Upper lobe of right lung (tissue), 1 donor: ENCODE measurements at regions not wholly inside any gene's neighbourhood (a gene's known extent, or its start where the extent isn't known, plus 50 kb on each side); places are given as distances from the start of the nearest gene placed in this dataset.

Experiments used
- ATAC-seq: fragments of 200-7000 bp; cut with Tn5 transposase; one replicate; pipeline ENCODE4 v1.9.1; 2020; ENCODE audit warnings: mild to moderate bottlenecking, moderate library complexity
- DNase-seq: peaks from one replicate; pipeline ENCODE4 v3.0.0-alpha.2; 2020
- H3K27ac ChIP-seq: fragments of 200-600 bp; one replicate; pipeline ENCODE4 v1.8.0; 2022
- H3K27me3 ChIP-seq: fragments of 200-600 bp; one replicate; pipeline ENCODE4 v1.8.0; 2022; ENCODE audit warnings: mild to moderate bottlenecking
- H3K36me3 ChIP-seq: fragments of 200-600 bp; one replicate; pipeline ENCODE4 v1.8.0; 2022
- H3K4me1 ChIP-seq: fragments of 200-600 bp; one replicate; pipeline ENCODE4 v1.8.0; 2022
- H3K4me3 ChIP-seq: fragments of 200-600 bp; one replicate; pipeline ENCODE4 v1.8.0; 2022; ENCODE audit warnings: mild to moderate bottlenecking
- H3K9me3 ChIP-seq: fragments of 200-600 bp; one replicate; pipeline ENCODE4 v1.8.0; 2022
- CTCF ChIP-seq: fragments of 200-600 bp; IDR thresholded peaks from one replicate; pipeline ENCODE4 v1.8.0; 2022; ENCODE audit warnings: antibody characterized with exemption
- intact Hi-C: fragments of 100-400 bp; cut with DNase I; formaldehyde crosslinking; loops from one replicate; pipeline ENCODE4 v1.11.0; 2022
- donor health status: DM: no; HTN: yes; CAD: no; lungs with severe emphysema.

GRCh38 chr21:21624674-21625073 is 626.5 kb downstream of the NCAM2 start:
- no peaks in the 10 kb centered on the region for H3K9me3 ChIP-seq
- no peaks in the 10 kb centered on the region for H3K36me3 ChIP-seq
- H3K27ac ChIP-seq, result no peak overlapping the region
- intact Hi-C loops, result no loop called here
- DNase-seq (no peak), ATAC-seq (no peak)
- TF ChIP-seq CTCF, result no peak
- no peak overlapping the region for H3K4me3 ChIP-seq
- H3K27me3 ChIP-seq, result no peaks in the 10 kb centered on the region
- no peaks in the 10 kb centered on the region for H3K4me1 ChIP-seq

- H3K36me3 ChIP-seq, result no peaks in the 10 kb centered on the region
- no peak for TF ChIP-seq CTCF
- no peaks in the 10 kb centered on the region for H3K9me3 ChIP-seq
- intact Hi-C loops, result no loop called here
- H3K27me3 ChIP-seq, result no peaks in the 10 kb centered on the region
- H3K4me3 ChIP-seq, result no peak overlapping the region
- H3K27ac ChIP-seq, result no peak overlapping the region
- DNase-seq (no peak), ATAC-seq (no peak)
- H3K4me1 ChIP-seq, result no peaks in the 10 kb centered on the region
Measured at GRCh38 chr21:21631961-21632360, 633.8 kb downstream of the NCAM2 start.

GRCh38 chr21:21632926-21633325 is 634.7 kb downstream of the NCAM2 start:
- intact Hi-C loops, result no loop called here
- H3K27ac ChIP-seq, result no peak overlapping the region

GRCh38 chr21:21661741-21662140 is 663.5 kb downstream of the NCAM2 start:
- Histone ChIP-seq H3K4me1 (no peaks in the 10 kb centered on the region), H3K27me3 (no peaks in the 10 kb centered on the region), H3K9me3 (no peaks in the 10 kb centered on the region), H3K27ac (no peak overlapping the region), H3K36me3 (no peaks in the 10 kb centered on the region), H3K4me3 (no peak overlapping the region)
- TF ChIP-seq CTCF, result no peak
- ATAC-seq (no peak), DNase-seq (no peak)
- intact Hi-C loops, result no loop called here

More at GRCh38 chr21:21632926-21633325, 634.7 kb downstream of the NCAM2 start:
- no peaks in the 10 kb centered on the region for H3K4me1 ChIP-seq
- no peak for ATAC-seq
- TF ChIP-seq CTCF, result no peak
- no peaks in the 10 kb centered on the region for H3K36me3 ChIP-seq
- no peaks in the 10 kb centered on the region for H3K27me3 ChIP-seq
- no peak overlapping the region for H3K4me3 ChIP-seq
- DNase-seq, result no peak
- H3K9me3 ChIP-seq, result no peaks in the 10 kb centered on the region

- intact Hi-C loops, result no loop called here
- TF ChIP-seq CTCF, result no peak
- H3K27ac ChIP-seq, result no peak overlapping the region
- no peak overlapping the region for H3K4me3 ChIP-seq
- H3K27me3 ChIP-seq, result no peaks in the 10 kb centered on the region
- no peaks in the 10 kb centered on the region for H3K9me3 ChIP-seq
- ATAC-seq (no peak), DNase-seq (no peak)
- no peaks in the 10 kb centered on the region for H3K36me3 ChIP-seq
- no peaks in the 10 kb centered on the region for H3K4me1 ChIP-seq
Measured at GRCh38 chr21:21662776-21663175, 664.6 kb downstream of the NCAM2 start.

GRCh38 chr21:21664871-21665270 is 666.7 kb downstream of the NCAM2 start:
- DNase-seq (no peak), ATAC-seq (no peak)
- no peak for TF ChIP-seq CTCF
- Histone ChIP-seq H3K4me1 (no peaks in the 10 kb centered on the region), H3K27ac (no peak overlapping the region), H3K36me3 (no peaks in the 10 kb centered on the region), H3K9me3 (no peaks in the 10 kb centered on the region), H3K4me3 (no peak overlapping the region), H3K27me3 (no peaks in the 10 kb centered on the region)
- intact Hi-C loops, result no loop called here
